HepG2 (cell line): ENCODE measurements at regions not wholly inside any gene's neighbourhood (a gene's known extent, or its start where the extent isn't known, plus 50 kb on each side); places are given as distances from the start of the nearest gene placed in this dataset.

Source experiments
- ATAC-seq: fragments of 200-7000 bp; cut with Tn5 transposase; 3 replicates; pipeline ENCODE4 v1.9.1; 2020; ENCODE audit warnings: mild to moderate bottlenecking, moderate library complexity
- BruUV-seq: library from RNA; stranded (reverse); fragments of 400-500 nt; replicated peaks from 2 replicates; lab custom pipeline; 2021; lab: Mats Ljungman, UMichigan
- CTCF ChIA-PET: fragments of 300-600 bp; formaldehyde crosslinking; extraction: SDS; loops from one replicate; lab custom pipeline; 2021; ENCODE audit warnings: low total read pairs, inconsistent platforms, low intra/inter-chr PET ratio; lab: Yijun Ruan, JAX
- POLR2A ChIA-PET: fragments of 350-600 bp; sonication (Branson Sonifier 250); formaldehyde crosslinking; loops from one replicate; lab custom pipeline; 2020; ENCODE audit warnings: antibody characterized with exemption, inconsistent platforms; lab: Yijun Ruan, JAX
- DNase-seq: peaks from one replicate; pipeline ENCODE4 v3.0.0-alpha.2; 2015; ENCODE audit warnings: low spot score
- FAIRE-seq: peaks from 3 replicates; lab custom pipeline; 2011; peaks lifted over from hg19 to GRCh38; lab: Jason Lieb, UNC
- H2AFZ ChIP-seq: one replicate; pipeline ENCODE4 v1.6.1; 2011; ENCODE audit warnings: low read length, inconsistent platforms
- H3K27ac ChIP-seq: fragments of 300-600 bp; 3 replicates; pipeline ENCODE4 v1.8.0; 2011; ENCODE audit warnings: mixed run types, mild to moderate bottlenecking, mixed read lengths, low read length, inconsistent platforms; ENCODE audit not compliant: insufficient read depth; ENCODE audit errors: extremely low read length
- H3K27me3 ChIP-seq, 2 experiments: fragments of 200-600 bp in 1 of 2; 2 replicates in 1 of 2; 3 replicates in 1 of 2; pipeline versions ENCODE4 v1.6.0 to v1.8.0; 2011; ENCODE audit warnings: low read length in 2 of 2, mild to moderate bottlenecking in 2 of 2, moderate library complexity in 2 of 2, inconsistent platforms in 1 of 2; ENCODE audit not compliant: insufficient read depth in 2 of 2, control insufficient read depth in 1 of 2
- H3K36me3 ChIP-seq, 2 experiments: fragments of 200-600 bp in 1 of 2; replicated peaks in 1 of 2; 2 replicates in 1 of 2; 3 replicates in 1 of 2; pipeline versions ENCODE4 v1.5.1 to v1.8.0; 2011; ENCODE audit warnings: low read length in 2 of 2, inconsistent platforms in 1 of 2; ENCODE audit not compliant: insufficient read depth in 2 of 2, control insufficient read depth in 1 of 2
- H3K4me1 ChIP-seq: 2 replicates; pipeline ENCODE4 v1.5.1; 2012; ENCODE audit warnings: low read length, inconsistent platforms; ENCODE audit not compliant: insufficient read depth
- H3K4me2 ChIP-seq: 2 replicates; pipeline ENCODE4 v1.6.0; 2011; ENCODE audit warnings: low read depth, low read length, inconsistent platforms
- H3K4me3 ChIP-seq, 3 experiments: fragments of 200-600 bp in 1 of 3; sonication (generic), shearing (Covaris generic) in 1 of 3; replicated peaks in 1 of 3; 2 replicates each; pipeline ENCODE4 v1.5.1; 2011 to 2016; ENCODE audit warnings: low read length in 3 of 3, inconsistent platforms in 2 of 3, low read depth in 2 of 3, mild to moderate bottlenecking in 2 of 3, control low read depth in 1 of 3, mixed read lengths in 1 of 3; ENCODE audit not compliant: insufficient read depth in 1 of 3
- H3K79me2 ChIP-seq: one replicate; pipeline ENCODE4 v1.6.1; 2011; ENCODE audit warnings: low read length, inconsistent platforms; ENCODE audit not compliant: insufficient read depth
- H3K9ac ChIP-seq: 2 replicates; pipeline ENCODE4 v1.6.0; 2011; ENCODE audit warnings: mild to moderate bottlenecking, low read depth, low read length, inconsistent platforms; ENCODE audit not compliant: insufficient read depth
- H3K9me3 ChIP-seq: 2 replicates; pipeline ENCODE4 v1.5.1; 2012; ENCODE audit warnings: mild to moderate bottlenecking, low read length
- H4K20me1 ChIP-seq: 2 replicates; pipeline ENCODE4 v1.6.0; 2011; ENCODE audit warnings: inconsistent platforms, mild to moderate bottlenecking, low read length, moderate library complexity; ENCODE audit not compliant: insufficient read depth
- FOXK1 ChIP-seq: sonication (generic); formaldehyde crosslinking; IDR thresholded peaks from 2 replicates; pipeline ENCODE4 v1.4.0; 2020; ENCODE audit warnings: low read depth, missing genetic modification reagents, borderline replicate concordance
- FOXK2 ChIP-seq: fragments of 450-650 bp; IDR thresholded peaks from 2 replicates; pipeline ENCODE4 v1.6.1; 2016
- HDAC1 ChIP-seq: sonication (generic); formaldehyde crosslinking; IDR thresholded peaks from 2 replicates; pipeline ENCODE4 v1.5.1; 2020; ENCODE audit warnings: mild to moderate bottlenecking, missing genetic modification reagents
- HIC2 ChIP-seq: sonication (generic); formaldehyde crosslinking; IDR thresholded peaks from 2 replicates; pipeline ENCODE4 v1.9.0; 2022; ENCODE audit warnings: low read depth, missing genetic modification reagents
- HIVEP1 ChIP-seq: sonication (generic); formaldehyde crosslinking; IDR thresholded peaks from 2 replicates; pipeline ENCODE4 v1.4.0; 2020; ENCODE audit warnings: mild to moderate bottlenecking, missing genetic modification reagents
- HOXA7 ChIP-seq: sonication (generic); formaldehyde crosslinking; IDR thresholded peaks from 2 replicates; pipeline ENCODE4 v1.8.1; 2022; ENCODE audit warnings: mild to moderate bottlenecking, missing genetic modification reagents, moderate library complexity
- KLF6 ChIP-seq: IDR thresholded peaks from 2 replicates; pipeline ENCODE4 v1.8.0; 2016; ENCODE audit warnings: missing biosample characterization, missing genetic modification reagents
- PHF8 ChIP-seq: sonication (generic); formaldehyde crosslinking; IDR thresholded peaks from 2 replicates; pipeline ENCODE4 v1.5.0; 2020; ENCODE audit warnings: missing genetic modification reagents
- SALL1 ChIP-seq: sonication (generic); formaldehyde crosslinking; IDR thresholded peaks from 2 replicates; pipeline ENCODE4 v1.8.0; 2022; ENCODE audit warnings: mild to moderate bottlenecking, missing genetic modification reagents
- STAG1 ChIP-seq: sonication (generic); formaldehyde crosslinking; IDR thresholded peaks from 2 replicates; pipeline ENCODE4 v1.4.0; 2020; ENCODE audit warnings: missing genetic modification reagents
- ZBTB34 ChIP-seq: sonication (generic); formaldehyde crosslinking; IDR thresholded peaks from 2 replicates; pipeline ENCODE4 v1.8.0; 2022; ENCODE audit warnings: mild to moderate bottlenecking, missing genetic modification reagents
- ZNF354B ChIP-seq: sonication (generic); formaldehyde crosslinking; IDR thresholded peaks from 2 replicates; pipeline ENCODE4 v1.8.0; 2022; ENCODE audit warnings: mild to moderate bottlenecking, missing genetic modification reagents
- ZNF441 ChIP-seq: sonication (generic); formaldehyde crosslinking; IDR thresholded peaks from 2 replicates; pipeline ENCODE4 v1.7.0; 2021; ENCODE audit warnings: missing genetic modification reagents, borderline replicate concordance
- ZNF460 ChIP-seq: sonication (generic); formaldehyde crosslinking; IDR thresholded peaks from 2 replicates; pipeline ENCODE4 v1.5.1; 2020; ENCODE audit warnings: missing genetic modification reagents, mild to moderate bottlenecking, borderline replicate concordance
- ZNF687 ChIP-seq: sonication (generic); formaldehyde crosslinking; IDR thresholded peaks from 2 replicates; pipeline ENCODE4 v1.5.1; 2020; ENCODE audit warnings: mild to moderate bottlenecking, missing genetic modification reagents, moderate library complexity
- ZNF883 ChIP-seq: sonication (generic); formaldehyde crosslinking; IDR thresholded peaks from 2 replicates; pipeline ENCODE4 v1.5.1; 2020; ENCODE audit warnings: mild to moderate bottlenecking, missing genetic modification reagents; ENCODE audit errors: not compliant biosample characterization
- WGBS: methylation state at CpG from one replicate; pipeline ENCODE4 v1.1.6; 2017; ENCODE audit warnings: low lambda C conversion rate; 5-methylcytosine and 5-hydroxymethylcytosine counted together
- in situ Hi-C: cut with HindIII; loops from 2 replicates; pipeline ENCODE4 v1.10.0; 2017; ENCODE audit warnings: low pct_unique_long_range_greater_than_20kb; ENCODE audit not compliant: extremely low pct_ligation_motif_present
- intact Hi-C: fragments of 100-400 bp; cut with micrococcal nuclease; formaldehyde crosslinking; loops from one replicate; pipeline ENCODE4 v1.10.0; 2022; ENCODE audit not compliant: unreplicated experiment

GRCh38 chr14:61188978-61189808 is 91.9 kb downstream of the TMEM30B start:
- POLR2A ChIA-PET, result interaction anchor here (0.8 to 1.5 kb wide), 5 partner anchors 11 to 208 kb away, joined by 3 to 4 read pairs (median 3); partner anchors contain the start of genes SLC38A6 and TRMT5
- peaks cover 0 to 4% of the 10 kb centered on the region in 2 experiments; a peak in 2 of 5 replicates for H3K27me3 ChIP-seq
- FAIRE-seq (no peak), ATAC-seq (peak; percentile 98), DNase-seq (peak; percentile 48)
- H3K4me3 ChIP-seq, result peak overlapping the region; percentile 49 to 72 (median 52); a peak in 5 of 6 replicates
- H3K9me3 ChIP-seq, result no peaks in the 10 kb centered on the region
- no peak overlapping the region for H3K27ac ChIP-seq
- CTCF ChIA-PET, result interaction anchor here (1.5 kb wide), 2 partner anchors 87 to 164 kb away, joined by 4 to 6 read pairs; no protein-coding TSS in a partner anchor
- 10% methylated on average over 23 of the region's 27 CpGs for WGBS
- no TSS peak for BruUV-seq
- intact Hi-C loops (loop anchor here (1.0 to 10.0 kb wide), 4 partner anchors 63 to 564 kb away; partner anchors contain the start of gene SIX4), in situ Hi-C loops (loop anchor here (25.0 kb wide), 1 partner anchor 152 kb away; no protein-coding TSS in a partner anchor)
- peak overlapping the region; percentile 67 for H2AFZ ChIP-seq
- no peaks in the 10 kb centered on the region for H3K79me2 ChIP-seq
- peaks cover 32% of the 10 kb centered on the region for H3K4me1 ChIP-seq
- peak overlapping the region; percentile 71 for H3K4me2 ChIP-seq
- H4K20me1 ChIP-seq, result no peaks in the 10 kb centered on the region
- peak overlapping the region; percentile 39; the same call in 1 of the 2 replicates for H3K9ac ChIP-seq
- no peaks in the 10 kb centered on the region for H3K36me3 ChIP-seq
- peak; percentile 48; the same call in 1 of the 2 replicates for TF ChIP-seq FOXK1
- peak; percentile 43 for TF ChIP-seq ZNF883 (CRISPR knock-in tag)
- TF ChIP-seq HIC2 (CRISPR knock-in tag), result no peak
- TF ChIP-seq ZNF460, result no peak
- TF ChIP-seq HOXA7 (CRISPR knock-in tag), result no peak
- 0 out of 2 replicates have a peak, but pooled peaks have one; percentile 18 for TF ChIP-seq PHF8 (CRISPR knock-in tag)
- TF ChIP-seq ZNF687 (CRISPR knock-in tag), result peak; percentile 49; the same call in 1 of the 2 replicates
- no peak for TF ChIP-seq ZNF354B (CRISPR knock-in tag)
- no peak for TF ChIP-seq ZBTB34 (CRISPR knock-in tag)
- no peak for TF ChIP-seq FOXK2
- no peak for TF ChIP-seq SALL1
- no peak for TF ChIP-seq HDAC1 (CRISPR knock-in tag)
- TF ChIP-seq ZNF441 (CRISPR knock-in tag), result no peak
- TF ChIP-seq STAG1 (CRISPR knock-in tag), result peak; percentile 79
- TF ChIP-seq KLF6 (CRISPR knock-in tag), result peak; percentile 47; the same call in 1 of the 2 replicates
- TF ChIP-seq HIVEP1 (CRISPR knock-in tag), result peak; percentile 97
